B cell (primary cell): ENCODE measurements at regions not wholly inside any gene's neighbourhood (a gene's known extent, or its start where the extent isn't known, plus 50 kb on each side); places are given as distances from the start of the nearest gene placed in this dataset.

ENCODE experiments used
- ATAC-seq: fragments of 200-7000 bp; cut with Tn5 transposase; one replicate; pipeline ENCODE4 v1.10.0; 2021; ENCODE audit warnings: low read depth, mild to moderate bottlenecking, moderate number of reproducible peaks, moderate library complexity
- CTCF ChIA-PET: fragments of 350-600 bp; sonication (Branson Sonifier 250); formaldehyde crosslinking; loops from one replicate; lab custom pipeline; 2021; ENCODE audit warnings: antibody characterized with exemption, inconsistent platforms; lab: Charles Lee
- POLR2A ChIA-PET: fragments of 350-600 bp; sonication (Branson Sonifier 250); formaldehyde crosslinking; loops from one replicate; lab custom pipeline; 2021; ENCODE audit warnings: antibody characterized with exemption; lab: Charles Lee
- DNase-seq: peaks from one replicate; pipeline ENCODE4 v3.0.0; 2013
- H2AFZ ChIP-seq: 2 replicates; pipeline ENCODE4 v1.6.1; 2012; ENCODE audit warnings: mild to moderate bottlenecking, low read depth, low read length; ENCODE audit not compliant: insufficient read depth, poor library complexity, severe bottlenecking
- H3K27ac ChIP-seq, 2 donors: 1 replicate in 1 of 2; 2 replicates in 1 of 2; pipeline ENCODE4 v1.5.1; 2012 to 2013; ENCODE audit warnings: low read length in 2 of 2, mild to moderate bottlenecking in 2 of 2, moderate library complexity in 1 of 2
- H3K27me3 ChIP-seq, 4 experiments: fragments of 200-600 bp in 1 of 4; sonication (generic) in 1 of 4; replicated peaks in 1 of 4; 1 replicate in 2 of 4; 2 replicates in 2 of 4; pipeline versions ENCODE4 v1.6.1 to v1.7.0; 2013 to 2016; ENCODE audit warnings: low read length in 3 of 4, mild to moderate bottlenecking in 2 of 4, mixed read lengths in 1 of 4, moderate library complexity in 1 of 4; ENCODE audit not compliant: insufficient read depth in 4 of 4, control insufficient read depth in 3 of 4; ENCODE audit errors: control extremely low read depth in 1 of 4
- H3K36me3 ChIP-seq, 2 experiments: replicated peaks in 1 of 2; 1 replicate in 1 of 2; 2 replicates in 1 of 2; pipeline versions ENCODE4 v1.6.1 to v1.7.1; 2013; ENCODE audit warnings: low read length in 1 of 2; ENCODE audit not compliant: insufficient read depth in 2 of 2, control insufficient read depth in 1 of 2; ENCODE audit errors: control extremely low read depth in 1 of 2, extremely low read depth in 1 of 2
- H3K4me1 ChIP-seq, 2 donors: fragments of 200-600 bp in 1 of 2; sonication (generic) in 1 of 2; 1 replicate in 1 of 2; 2 replicates in 1 of 2; pipeline versions ENCODE4 v1.5.1 to v1.6.1; 2013 to 2017; ENCODE audit warnings: low read length in 2 of 2; ENCODE audit not compliant: control insufficient read depth in 2 of 2, insufficient read depth in 2 of 2
- H3K4me2 ChIP-seq: replicated peaks from 2 replicates; pipeline ENCODE3; 2012; ENCODE audit warnings: mild to moderate bottlenecking, low read depth, low read length; ENCODE audit not compliant: poor library complexity, severe bottlenecking
- H3K4me3 ChIP-seq, 5 experiments: fragments of 200-600 bp in 1 of 5; sonication (generic) in 1 of 5; 1 replicate in 3 of 5; 2 replicates in 2 of 5; pipeline versions ENCODE4 v1.5.1 to v1.7.0; 2011 to 2016; ENCODE audit warnings: low read length in 4 of 5, mild to moderate bottlenecking in 4 of 5, low read depth in 2 of 5, control low read depth in 1 of 5, moderate library complexity in 1 of 5; ENCODE audit not compliant: insufficient read depth in 1 of 5; ENCODE audit errors: control extremely low read depth in 1 of 5, extremely low read depth in 1 of 5
- H3K79me2 ChIP-seq: fragments of 200-600 bp; sonication (generic); one replicate; pipeline ENCODE4 v1.6.0; 2016; ENCODE audit warnings: low read length; ENCODE audit not compliant: control insufficient read depth, insufficient read depth
- H3K9ac ChIP-seq: fragments of 200-600 bp; sonication (generic); 2 replicates; pipeline ENCODE4 v1.6.1; 2017; ENCODE audit warnings: mild to moderate bottlenecking, low read length, moderate library complexity
- H3K9me3 ChIP-seq, 3 donors: one replicate each; pipeline versions ENCODE4 v1.6.1 to v1.7.1; 2013; ENCODE audit warnings: low read length in 2 of 3; ENCODE audit not compliant: control insufficient read depth in 2 of 3, insufficient read depth in 1 of 3; ENCODE audit errors: control extremely low read depth in 1 of 3
- H4K20me1 ChIP-seq: 2 replicates; pipeline ENCODE4 v1.6.0; 2012; ENCODE audit warnings: mild to moderate bottlenecking, low read length; ENCODE audit not compliant: insufficient read depth, control insufficient read depth, poor library complexity, severe bottlenecking
- H3K27ac Mint-ChIP-seq: one replicate; pipeline ENCODE4 v1.8.0; 2021; ENCODE audit warnings: mixed read lengths
- H3K27me3 Mint-ChIP-seq: one replicate; pipeline ENCODE4 v1.8.0; 2021; ENCODE audit warnings: mixed read lengths
- H3K4me1 Mint-ChIP-seq: one replicate; pipeline ENCODE4 v1.8.0; 2021; ENCODE audit warnings: mixed read lengths
- H3K4me3 Mint-ChIP-seq: one replicate; pipeline ENCODE4 v1.8.0; 2021; ENCODE audit warnings: mixed read lengths
- H3K9me3 Mint-ChIP-seq: one replicate; pipeline ENCODE4 v1.8.0; 2022; ENCODE audit warnings: mixed read lengths; ENCODE audit not compliant: insufficient read depth
- CTCF ChIP-seq: fragments of 200-600 bp; IDR thresholded peaks from one replicate; pipeline ENCODE4 v1.8.0; 2022; ENCODE audit warnings: antibody characterized with exemption, mild to moderate bottlenecking
- EZH2 ChIP-seq: IDR thresholded peaks from 2 replicates; pipeline ENCODE4 v1.6.1; 2012; ENCODE audit warnings: borderline replicate concordance, low read depth, mild to moderate bottlenecking, moderate library complexity, low read length; ENCODE audit not compliant: insufficient read depth, poor library complexity, severe bottlenecking
- WGBS: methylation state at CpG from one replicate; pipeline ENCODE4 v1.1.5; 2013; ENCODE audit warnings: missing lambda C conversion rate; ENCODE audit not compliant: insufficient coverage; 5-methylcytosine and 5-hydroxymethylcytosine counted together
- intact Hi-C: fragments of 100-400 bp; cut with micrococcal nuclease; formaldehyde crosslinking; loops from one replicate; pipeline ENCODE4 v1.10.0; 2022

GRCh38 chr7:94252124-94252523, 142.6 kb upstream of the COL1A2 start:
- H3K4me1 Mint-ChIP-seq = no peaks in the 10 kb centered on the region
- Histone ChIP-seq H3K36me3 (no peaks in the 10 kb centered on the region), H3K4me1 (no peaks in the 10 kb centered on the region), H3K4me2 (no peak overlapping the region), H4K20me1 (no peaks in the 10 kb centered on the region), H3K27ac (no peak overlapping the region), H2AFZ (no peak overlapping the region), H3K27me3 (no peaks in the 10 kb centered on the region), H3K4me3 (no peak overlapping the region), H3K9ac (no peak overlapping the region), H3K79me2 (no peaks in the 10 kb centered on the region), H3K9me3 (no peaks in the 10 kb centered on the region)
- CTCF ChIA-PET = no interaction called here
- H3K4me3 Mint-ChIP-seq = no peak overlapping the region
- TF ChIP-seq CTCF = no peak
- no peak for TF ChIP-seq EZH2
- no CpG with 5 or more reads among the region's 1 CpG for WGBS
- intact Hi-C loops = no loop called here
- H3K27me3 Mint-ChIP-seq = peaks cover 3% of the 10 kb centered on the region
- H3K9me3 Mint-ChIP-seq = no peaks in the 10 kb centered on the region
- DNase-seq = no peak
- no peak for ATAC-seq
- POLR2A ChIA-PET = no interaction called here
- no peak overlapping the region for H3K27ac Mint-ChIP-seq

GRCh38 chr7:94252971-94253370, 141.7 kb upstream of the COL1A2 start:
- ChIA-PET CTCF (no interaction called here), POLR2A (no interaction called here)
- Mint-ChIP-seq H3K27ac (no peak overlapping the region), H3K27me3 (peaks cover 3% of the 10 kb centered on the region), H3K9me3 (no peaks in the 10 kb centered on the region), H3K4me1 (no peaks in the 10 kb centered on the region), H3K4me3 (no peak overlapping the region)
- intact Hi-C loops = no loop called here
- DNase-seq (no peak), ATAC-seq (no peak)
- no peaks in the 10 kb centered on the region for H3K79me2 ChIP-seq
- no peaks in the 10 kb centered on the region for H3K36me3 ChIP-seq
- no peak overlapping the region for H3K27ac ChIP-seq
- H3K4me3 ChIP-seq = no peak overlapping the region
- peaks cover 0 to 3% (median 0%) of the 10 kb centered on the region in 4 experiments for H3K27me3 ChIP-seq
- H3K9ac ChIP-seq = no peak overlapping the region
- no peaks in the 10 kb centered on the region for H3K4me1 ChIP-seq
- H2AFZ ChIP-seq = no peak overlapping the region
- no peak overlapping the region for H3K4me2 ChIP-seq
- H3K9me3 ChIP-seq = no peaks in the 10 kb centered on the region
- no peaks in the 10 kb centered on the region for H4K20me1 ChIP-seq
- TF ChIP-seq CTCF (no peak), EZH2 (no peak)
